Panc1 (cell line): ENCODE measurements at regions not wholly inside any gene's neighbourhood (a gene's known extent, or its start where the extent isn't known, plus 50 kb on each side); places are given as distances from the start of the nearest gene placed in this dataset.

Source experiments
- ATAC-seq: fragments of 200-7000 bp; cut with Tn5 transposase; 2 replicates; pipeline ENCODE4 v1.9.1; 2020; ENCODE audit warnings: mild to moderate bottlenecking, moderate library complexity
- BruUV-seq: library from RNA; stranded (reverse); fragments of 400-500 nt; replicated peaks from 2 replicates; lab custom pipeline; 2021; lab: Mats Ljungman, UMichigan
- CTCF ChIA-PET: fragments of 300-600 bp; sonication (Branson Sonifier 250); formaldehyde crosslinking; loops from one replicate; lab custom pipeline; 2022; ENCODE audit warnings: antibody characterized with exemption; lab: Charles Lee
- POLR2A ChIA-PET: fragments of 300-600 bp; sonication (Branson Sonifier 250); formaldehyde crosslinking; loops from one replicate; lab custom pipeline; 2022; ENCODE audit warnings: antibody characterized with exemption; lab: Charles Lee
- DNase-seq: peaks from one replicate; pipeline ENCODE4 v3.0.0-alpha.2; 2010; ENCODE audit warnings: low read depth, low spot score
- H3K27ac ChIP-seq: 2 replicates; pipeline ENCODE4 v1.5.1; 2011; ENCODE audit warnings: mild to moderate bottlenecking, low read length, inconsistent platforms
- H3K27me3 ChIP-seq: fragments of 200-500 bp; sonication (Bioruptor generic); 2 replicates; pipeline ENCODE4 v1.6.0; 2014; ENCODE audit warnings: low read length, inconsistent platforms; ENCODE audit not compliant: control insufficient read depth, insufficient read depth
- H3K36me3 ChIP-seq: fragments of 200-500 bp; sonication (Bioruptor generic); 2 replicates; pipeline ENCODE4 v1.5.1; 2014; ENCODE audit warnings: inconsistent platforms, mild to moderate bottlenecking, low read length, moderate library complexity; ENCODE audit not compliant: control insufficient read depth, insufficient read depth
- H3K4me1 ChIP-seq: 2 replicates; pipeline ENCODE4 v1.5.1; 2011; ENCODE audit warnings: inconsistent platforms, mild to moderate bottlenecking, low read length, moderate library complexity; ENCODE audit not compliant: control insufficient read depth, insufficient read depth
- H3K4me3 ChIP-seq, 2 experiments: 2 replicates each; pipeline ENCODE4 v1.5.1; 2011 to 2012; ENCODE audit warnings: low read depth in 2 of 2, low read length in 2 of 2, mild to moderate bottlenecking in 2 of 2, inconsistent platforms in 1 of 2, moderate library complexity in 1 of 2
- H3K9me3 ChIP-seq: fragments of 200-500 bp; sonication (Bioruptor generic); 2 replicates; pipeline ENCODE4 v1.5.1; 2014; ENCODE audit warnings: low read depth, mild to moderate bottlenecking, inconsistent platforms, low read length, moderate library complexity; ENCODE audit not compliant: control insufficient read depth, insufficient read depth
- POLR2AphosphoS5 ChIP-seq: IDR thresholded peaks from 2 replicates; pipeline ENCODE4 v1.6.1; 2012; ENCODE audit warnings: mild to moderate bottlenecking, low read depth, low read length, moderate library complexity
- SIN3A ChIP-seq: IDR thresholded peaks from 2 replicates; pipeline ENCODE4 v1.6.1; 2012; ENCODE audit warnings: low read depth, mild to moderate bottlenecking, low read length, moderate library complexity, borderline replicate concordance; ENCODE audit not compliant: insufficient read depth
- TCF7L2 ChIP-seq: IDR thresholded peaks from 2 replicates; pipeline ENCODE4 v1.6.1; 2011; ENCODE audit warnings: mild to moderate bottlenecking, low read depth, low read length, inconsistent platforms
- in situ Hi-C: cut with HindIII; loops from 2 replicates; pipeline ENCODE4 v1.10.0; 2016; ENCODE audit warnings: low sequenced_read_pairs, low pct_unique_long_range_greater_than_20kb
- intact Hi-C: fragments of 100-400 bp; cut with micrococcal nuclease; formaldehyde crosslinking; loops from one replicate; pipeline ENCODE4 v1.10.0; 2022; ENCODE audit not compliant: unreplicated experiment
- TF ChIP-seq, protein P1 (sequence below), 2 experiments: IDR thresholded peaks; 2 replicates each; pipeline ENCODE4 v1.6.1; 2011 to 2012; ENCODE audit warnings: low read depth in 2 of 2, control low read depth in 1 of 2, low read length in 1 of 2, mild to moderate bottlenecking in 1 of 2, moderate library complexity in 1 of 2; ENCODE audit not compliant: insufficient read depth in 1 of 2
- TF ChIP-seq, protein P2 (sequence below): fragments of 450-650 bp; IDR thresholded peaks from 2 replicates; pipeline ENCODE4 v1.5.1; 2017; ENCODE audit warnings: mild to moderate bottlenecking

DNA sequence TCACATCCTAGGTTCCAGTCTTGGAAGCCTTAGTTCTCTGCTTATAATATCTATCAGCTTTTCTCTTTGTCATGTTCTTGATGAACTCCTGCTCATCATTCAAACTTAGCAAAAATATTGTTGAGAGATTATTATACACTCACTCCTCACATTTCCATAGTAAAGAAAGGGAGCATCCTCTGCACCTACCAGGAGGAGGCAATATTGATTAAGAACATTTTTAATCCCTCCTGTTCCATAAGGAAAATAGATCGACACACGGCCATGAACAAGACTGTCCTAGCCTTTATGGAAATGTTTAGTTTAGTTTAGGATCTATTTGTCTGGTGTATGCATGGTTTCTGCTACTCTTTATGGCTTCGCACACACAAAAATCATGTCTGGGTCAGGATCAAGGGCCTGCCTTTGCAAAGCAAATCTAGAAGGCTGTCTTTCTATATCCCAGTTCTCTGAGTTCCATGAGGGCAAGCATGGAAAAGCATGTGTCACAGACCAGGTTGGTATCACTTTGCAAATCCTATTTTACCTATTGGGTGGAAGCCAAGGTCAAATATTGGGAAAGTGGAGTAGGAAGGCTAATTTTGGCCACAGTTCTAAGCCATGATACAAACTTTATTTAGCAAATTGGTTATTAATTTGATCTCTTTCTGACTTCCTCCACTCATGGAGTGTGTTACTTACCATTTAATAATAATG lies 164.4 kb downstream of the MDFIC start:
- ChIA-PET POLR2A (no interaction called here), CTCF (no interaction called here)
- no TSS peak for BruUV-seq
- no peak for DNase-seq
- Histone ChIP-seq H3K4me3 (no peak overlapping the region), H3K9me3 (no peaks in the 10 kb centered on the region), H3K27me3 (no peaks in the 10 kb centered on the region), H3K4me1 (no peaks in the 10 kb centered on the region), H3K27ac (no peak overlapping the region), H3K36me3 (no peaks in the 10 kb centered on the region)
- in situ Hi-C loops (no loop called here), intact Hi-C loops (no loop called here)
- no peak for ATAC-seq
- TF ChIP-seq TCF7L2 (no peak), POLR2AphosphoS5 (no peak), SIN3A (no peak)
- TF ChIP-seq, protein P1, sequence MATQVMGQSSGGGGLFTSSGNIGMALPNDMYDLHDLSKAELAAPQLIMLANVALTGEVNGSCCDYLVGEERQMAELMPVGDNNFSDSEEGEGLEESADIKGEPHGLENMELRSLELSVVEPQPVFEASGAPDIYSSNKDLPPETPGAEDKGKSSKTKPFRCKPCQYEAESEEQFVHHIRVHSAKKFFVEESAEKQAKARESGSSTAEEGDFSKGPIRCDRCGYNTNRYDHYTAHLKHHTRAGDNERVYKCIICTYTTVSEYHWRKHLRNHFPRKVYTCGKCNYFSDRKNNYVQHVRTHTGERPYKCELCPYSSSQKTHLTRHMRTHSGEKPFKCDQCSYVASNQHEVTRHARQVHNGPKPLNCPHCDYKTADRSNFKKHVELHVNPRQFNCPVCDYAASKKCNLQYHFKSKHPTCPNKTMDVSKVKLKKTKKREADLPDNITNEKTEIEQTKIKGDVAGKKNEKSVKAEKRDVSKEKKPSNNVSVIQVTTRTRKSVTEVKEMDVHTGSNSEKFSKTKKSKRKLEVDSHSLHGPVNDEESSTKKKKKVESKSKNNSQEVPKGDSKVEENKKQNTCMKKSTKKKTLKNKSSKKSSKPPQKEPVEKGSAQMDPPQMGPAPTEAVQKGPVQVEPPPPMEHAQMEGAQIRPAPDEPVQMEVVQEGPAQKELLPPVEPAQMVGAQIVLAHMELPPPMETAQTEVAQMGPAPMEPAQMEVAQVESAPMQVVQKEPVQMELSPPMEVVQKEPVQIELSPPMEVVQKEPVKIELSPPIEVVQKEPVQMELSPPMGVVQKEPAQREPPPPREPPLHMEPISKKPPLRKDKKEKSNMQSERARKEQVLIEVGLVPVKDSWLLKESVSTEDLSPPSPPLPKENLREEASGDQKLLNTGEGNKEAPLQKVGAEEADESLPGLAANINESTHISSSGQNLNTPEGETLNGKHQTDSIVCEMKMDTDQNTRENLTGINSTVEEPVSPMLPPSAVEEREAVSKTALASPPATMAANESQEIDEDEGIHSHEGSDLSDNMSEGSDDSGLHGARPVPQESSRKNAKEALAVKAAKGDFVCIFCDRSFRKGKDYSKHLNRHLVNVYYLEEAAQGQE (IDR thresholded peaks at IDR 0.05; ENCODE audit: insufficient read depth in 1 of 2, low read depth in 2 of 2, low read length in 1 of 2): no peak
- TF ChIP-seq, protein P2, sequence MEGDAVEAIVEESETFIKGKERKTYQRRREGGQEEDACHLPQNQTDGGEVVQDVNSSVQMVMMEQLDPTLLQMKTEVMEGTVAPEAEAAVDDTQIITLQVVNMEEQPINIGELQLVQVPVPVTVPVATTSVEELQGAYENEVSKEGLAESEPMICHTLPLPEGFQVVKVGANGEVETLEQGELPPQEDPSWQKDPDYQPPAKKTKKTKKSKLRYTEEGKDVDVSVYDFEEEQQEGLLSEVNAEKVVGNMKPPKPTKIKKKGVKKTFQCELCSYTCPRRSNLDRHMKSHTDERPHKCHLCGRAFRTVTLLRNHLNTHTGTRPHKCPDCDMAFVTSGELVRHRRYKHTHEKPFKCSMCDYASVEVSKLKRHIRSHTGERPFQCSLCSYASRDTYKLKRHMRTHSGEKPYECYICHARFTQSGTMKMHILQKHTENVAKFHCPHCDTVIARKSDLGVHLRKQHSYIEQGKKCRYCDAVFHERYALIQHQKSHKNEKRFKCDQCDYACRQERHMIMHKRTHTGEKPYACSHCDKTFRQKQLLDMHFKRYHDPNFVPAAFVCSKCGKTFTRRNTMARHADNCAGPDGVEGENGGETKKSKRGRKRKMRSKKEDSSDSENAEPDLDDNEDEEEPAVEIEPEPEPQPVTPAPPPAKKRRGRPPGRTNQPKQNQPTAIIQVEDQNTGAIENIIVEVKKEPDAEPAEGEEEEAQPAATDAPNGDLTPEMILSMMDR: no peak; the same call in 1 of the 2 replicates

DNA sequence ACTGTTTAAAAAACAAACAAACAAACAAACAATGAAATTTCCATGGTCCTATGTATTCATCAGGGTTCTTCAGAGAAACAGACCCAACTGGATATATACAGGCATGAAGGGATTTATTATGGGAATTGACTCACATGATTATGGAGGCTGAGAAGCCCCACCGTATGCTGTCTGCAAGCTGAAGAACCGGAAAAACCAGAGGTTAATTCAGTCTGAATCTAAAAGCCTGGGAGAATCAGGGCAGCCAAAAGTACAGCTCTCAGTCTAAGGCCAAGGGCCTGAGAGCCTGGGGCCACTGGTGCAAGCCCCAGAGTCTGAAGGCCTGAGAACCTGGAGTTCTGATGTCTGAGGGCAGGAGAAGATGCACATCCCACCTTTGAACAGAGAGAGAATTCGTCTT lies 163.5 kb downstream of the MDFIC start:
- in situ Hi-C loops: no loop called here
- DNase-seq (no peak), ATAC-seq (no peak)
- intact Hi-C loops: no loop called here
- TF ChIP-seq POLR2AphosphoS5: no peak
- TF ChIP-seq, protein P1 (IDR thresholded peaks at IDR 0.05; ENCODE audit: insufficient read depth in 1 of 2, low read depth in 2 of 2, low read length in 1 of 2): no peak
- TF ChIP-seq, protein P2: no peak
- no peak for TF ChIP-seq TCF7L2
- no peak for TF ChIP-seq SIN3A
- Histone ChIP-seq H3K4me3 (no peak overlapping the region), H3K4me1 (no peaks in the 10 kb centered on the region), H3K27ac (no peak overlapping the region), H3K36me3 (no peaks in the 10 kb centered on the region), H3K9me3 (no peaks in the 10 kb centered on the region), H3K27me3 (no peaks in the 10 kb centered on the region)
- BruUV-seq: no TSS peak
- CTCF ChIA-PET: no interaction called here
- POLR2A ChIA-PET: no interaction called here
